Urinary bladder (tissue), 3 donors: ENCODE measurements at regions not wholly inside any gene's neighbourhood (a gene's known extent, or its start where the extent isn't known, plus 50 kb on each side); places are given as distances from the start of the nearest gene placed in this dataset.

ENCODE experiments used
- DNase-seq: peaks from one replicate; pipeline ENCODE4 v3.0.0-alpha.2; 2015; ENCODE audit errors: extremely low spot score
- H3K27ac ChIP-seq: one replicate; pipeline ENCODE4 v1.5.1; 2013; ENCODE audit warnings: low read depth, mild to moderate bottlenecking, moderate library complexity
- H3K36me3 ChIP-seq: one replicate; pipeline ENCODE4 v1.6.1; 2013; ENCODE audit warnings: mild to moderate bottlenecking, moderate library complexity; ENCODE audit not compliant: insufficient read depth
- H3K4me1 ChIP-seq: one replicate; pipeline ENCODE4 v1.6.1; 2013; ENCODE audit warnings: mild to moderate bottlenecking, moderate library complexity; ENCODE audit not compliant: insufficient read depth
- H3K4me3 ChIP-seq: one replicate; pipeline ENCODE4 v1.5.1; 2013; ENCODE audit warnings: low read depth, low read length
- WGBS: extraction: QIAGEN DNeasy Blood & Tissue Kit; methylation state at CpG from one replicate; pipeline ENCODE4 v1.1.7; 2013; 5-methylcytosine and 5-hydroxymethylcytosine counted together
- donor health status: healthy with polysubstance abuse.
- donor health status: healthy.

- Histone ChIP-seq H3K4me3 (no peak overlapping the region), H3K27ac (no peak overlapping the region)
- 90% methylated on average over 6 of the region's 6 CpGs for WGBS
Measured at GRCh38 chr21:38652396-38652795, 153.3 kb upstream of the ETS2 start.

GRCh38 chr21:38654580-38654979, 151.1 kb upstream of the ETS2 start:
- no peaks in the 10 kb centered on the region for H3K36me3 ChIP-seq
- no peaks in the 10 kb centered on the region for H3K4me1 ChIP-seq
- H3K27ac ChIP-seq, result no peak overlapping the region
- no peak overlapping the region for H3K4me3 ChIP-seq
- no peak for DNase-seq
- WGBS, result 91% methylated on average over 1 of the region's 1 CpG

More at GRCh38 chr21:38652396-38652795, 153.3 kb upstream of the ETS2 start:
- Histone ChIP-seq H3K36me3 (no peaks in the 10 kb centered on the region), H3K4me1 (no peaks in the 10 kb centered on the region)
- no peak for DNase-seq

- Histone ChIP-seq H3K4me1 (peaks cover 2% of the 10 kb centered on the region), H3K36me3 (no peaks in the 10 kb centered on the region), H3K4me3 (no peak overlapping the region), H3K27ac (no peak overlapping the region)
- no peak for DNase-seq
- WGBS, result 75% methylated on average over 4 of the region's 4 CpGs
Measured at GRCh38 chr21:38658511-38658910, 147.2 kb upstream of the ETS2 start.

GRCh38 chr21:38659936-38660332, 145.8 kb upstream of the ETS2 start:
- no peaks in the 10 kb centered on the region for H3K36me3 ChIP-seq
- 25% methylated on average over 16 of the region's 16 CpGs for WGBS
- H3K4me3 ChIP-seq, result peak overlapping the region; percentile 40
- no peak overlapping the region for H3K27ac ChIP-seq
- DNase-seq, result no peak
- H3K4me1 ChIP-seq, result peaks cover 2% of the 10 kb centered on the region

- WGBS, result 2% methylated on average over 113 of the region's 113 CpGs
- H3K36me3 ChIP-seq, result no peaks in the 10 kb centered on the region
- H3K4me1 ChIP-seq, result peaks cover 2% of the 10 kb centered on the region
- no peak for DNase-seq
- H3K27ac ChIP-seq, result peak overlapping the region; percentile 53
- H3K4me3 ChIP-seq, result peak overlapping the region; percentile 40
Measured at GRCh38 chr21:38660333-38661196, 145.2 kb upstream of the ETS2 start.

- H3K27ac ChIP-seq, result peak overlapping the region; percentile 53
- no peak for DNase-seq
- peaks cover 2% of the 10 kb centered on the region for H3K4me1 ChIP-seq
- no peaks in the 10 kb centered on the region for H3K36me3 ChIP-seq
- 3% methylated on average over 61 of the region's 61 CpGs for WGBS
- peak overlapping the region; percentile 40 for H3K4me3 ChIP-seq
Measured at GRCh38 chr21:38661197-38661871, 144.4 kb upstream of the ETS2 start.

- H3K4me1 ChIP-seq, result peaks cover 2% of the 10 kb centered on the region
- peak overlapping the region; percentile 40 for H3K4me3 ChIP-seq
- H3K36me3 ChIP-seq, result no peaks in the 10 kb centered on the region
- H3K27ac ChIP-seq, result no peak overlapping the region
- no peak for DNase-seq
- WGBS, result 38% methylated on average over 8 of the region's 8 CpGs
Measured at GRCh38 chr21:38661889-38662568, 143.7 kb upstream of the ETS2 start.

GRCh38 chr21:38663282-38663681, 142.4 kb upstream of the ETS2 start:
- H3K36me3 ChIP-seq, result no peaks in the 10 kb centered on the region
- 85% methylated on average over 5 of the region's 5 CpGs for WGBS
- no peak overlapping the region for H3K4me3 ChIP-seq
- peaks cover 2% of the 10 kb centered on the region for H3K4me1 ChIP-seq
- no peak for DNase-seq
- no peak overlapping the region for H3K27ac ChIP-seq

GRCh38 chr21:38664315-38664714, 141.4 kb upstream of the ETS2 start:
- H3K36me3 ChIP-seq, result no peaks in the 10 kb centered on the region
- H3K4me3 ChIP-seq, result no peak overlapping the region
- WGBS, result 46% methylated on average over 4 of the region's 4 CpGs
- peaks cover 2% of the 10 kb centered on the region for H3K4me1 ChIP-seq
- no peak for DNase-seq
- H3K27ac ChIP-seq, result no peak overlapping the region

- no peak overlapping the region for H3K27ac ChIP-seq
- DNase-seq, result no peak
- 64% methylated on average over 4 of the region's 4 CpGs for WGBS
- H3K4me3 ChIP-seq, result no peak overlapping the region
- peaks cover 2% of the 10 kb centered on the region for H3K4me1 ChIP-seq
- no peaks in the 10 kb centered on the region for H3K36me3 ChIP-seq
Measured at GRCh38 chr21:38664841-38665240, 140.9 kb upstream of the ETS2 start.

GRCh38 chr21:38667291-38667870, 138.3 kb upstream of the ETS2 start:
- 90% methylated on average over 11 of the region's 11 CpGs for WGBS
- no peak overlapping the region for H3K27ac ChIP-seq
- no peaks in the 10 kb centered on the region for H3K36me3 ChIP-seq
- H3K4me1 ChIP-seq, result no peaks in the 10 kb centered on the region
- no peak overlapping the region for H3K4me3 ChIP-seq
- no peak for DNase-seq

- whole genome bisulfite sequencing, result 95% methylated on average over 1 of the region's 1 CpG
- no peak for DNase-seq
- no peak overlapping the region for H3K27ac ChIP-seq
Measured at GRCh38 chr21:38668067-38668466, 137.7 kb upstream of the ETS2 start.

GRCh38 chr21:38668541-38668940, 137.2 kb upstream of the ETS2 start:
- DNase-seq, result no peak
- no peak overlapping the region for H3K27ac ChIP-seq
- WGBS, result 92% methylated on average over 6 of the region's 6 CpGs
- H3K36me3 ChIP-seq, result no peaks in the 10 kb centered on the region
- no peaks in the 10 kb centered on the region for H3K4me1 ChIP-seq
- no peak overlapping the region for H3K4me3 ChIP-seq

More at GRCh38 chr21:38668067-38668466, 137.7 kb upstream of the ETS2 start:
- Histone ChIP-seq H3K36me3 (no peaks in the 10 kb centered on the region), H3K4me3 (no peak overlapping the region), H3K4me1 (no peaks in the 10 kb centered on the region)
